GM18861 (cell line): ENCODE measurements at regions not wholly inside any gene's neighbourhood (a gene's known extent, or its start where the extent isn't known, plus 50 kb on each side); places are given as distances from the start of the nearest gene placed in this dataset.

ENCODE experiments used
- ATAC-seq: cut with Tn5 transposase; IDR thresholded peaks from one replicate; pipeline ENCODE4 v1.9.1; 2021; ENCODE audit not compliant: unreplicated experiment

- no peak for ATAC-seq
Observed at GRCh38 chr4:185892165-185892564, 80.2 kb upstream of the SORBS2 start.

- ATAC-seq, result no peak
Observed at GRCh38 chr4:185893500-185893899, 81.5 kb upstream of the SORBS2 start.

GRCh38 chr4:185894481-185894880, 82.5 kb upstream of the SORBS2 start:
- ATAC-seq, result no peak

GRCh38 chr4:185895351-185895750, 83.4 kb upstream of the SORBS2 start:
- ATAC-seq, result no peak

GRCh38 chr4:185895866-185896265, 83.9 kb upstream of the SORBS2 start:
- no peak for ATAC-seq

- peak; percentile 65 for ATAC-seq
Observed at GRCh38 chr4:185896817-185897488, 85.0 kb upstream of the SORBS2 start.

GRCh38 chr4:185898413-185898812, 86.4 kb upstream of the SORBS2 start:
- no peak for ATAC-seq

- ATAC-seq, result no peak
Observed at GRCh38 chr4:185899833-185900232, 87.8 kb upstream of the SORBS2 start.

- no peak for ATAC-seq
Observed at GRCh38 chr4:185902654-185903053, 90.7 kb upstream of the SORBS2 start.

GRCh38 chr4:185903205-185903604, 91.2 kb upstream of the SORBS2 start:
- ATAC-seq, result no peak

GRCh38 chr4:185904381-185904780, 92.4 kb upstream of the SORBS2 start:
- no peak for ATAC-seq

GRCh38 chr4:185909972-185910371, 98.0 kb upstream of the SORBS2 start:
- ATAC-seq, result no peak

- no peak for ATAC-seq
Observed at GRCh38 chr4:185911556-185912064, 99.6 kb upstream of the SORBS2 start.

- ATAC-seq, result no peak
Observed at GRCh38 chr4:185912779-185913178, 100.8 kb upstream of the SORBS2 start.

GRCh38 chr4:185914583-185915199, 102.7 kb upstream of the SORBS2 start:
- ATAC-seq, result no peak

GRCh38 chr4:185915271-185915670, 103.3 kb upstream of the SORBS2 start:
- ATAC-seq, result no peak

GRCh38 chr4:185915817-185916216, 103.8 kb upstream of the SORBS2 start:
- no peak for ATAC-seq

- no peak for ATAC-seq
Observed at GRCh38 chr4:185916231-185916630, 104.2 kb upstream of the SORBS2 start.

- ATAC-seq, result no peak
Observed at GRCh38 chr4:185916683-185917082, 104.7 kb upstream of the SORBS2 start.

- ATAC-seq, result no peak
Observed at GRCh38 chr4:185919107-185919506, 107.1 kb upstream of the SORBS2 start.

GRCh38 chr4:185920171-185920570, 108.2 kb upstream of the SORBS2 start:
- ATAC-seq, result no peak

GRCh38 chr4:185920691-185921260, 108.8 kb upstream of the SORBS2 start:
- ATAC-seq, result no peak
